Loucy (cell line): ENCODE measurements at regions not wholly inside any gene's neighbourhood (a gene's known extent, or its start where the extent isn't known, plus 50 kb on each side); places are given as distances from the start of the nearest gene placed in this dataset.

Experiments
- EZH2phosphoT487 ChIP-seq: fragments of 200-600 bp; IDR thresholded peaks from 2 replicates; pipeline ENCODE4 v1.6.1; 2018; ENCODE audit warnings: antibody characterized with exemption, mild to moderate bottlenecking, moderate library complexity, borderline replicate concordance
- TF ChIP-seq, protein P1 (sequence below): fragments of 200-600 bp; sonication (generic); conservative IDR thresholded peaks from 2 replicates; pipeline ENCODE4 v1.5.1; 2014; ENCODE audit warnings: mild to moderate bottlenecking, antibody characterized with exemption, low read length

DNA sequence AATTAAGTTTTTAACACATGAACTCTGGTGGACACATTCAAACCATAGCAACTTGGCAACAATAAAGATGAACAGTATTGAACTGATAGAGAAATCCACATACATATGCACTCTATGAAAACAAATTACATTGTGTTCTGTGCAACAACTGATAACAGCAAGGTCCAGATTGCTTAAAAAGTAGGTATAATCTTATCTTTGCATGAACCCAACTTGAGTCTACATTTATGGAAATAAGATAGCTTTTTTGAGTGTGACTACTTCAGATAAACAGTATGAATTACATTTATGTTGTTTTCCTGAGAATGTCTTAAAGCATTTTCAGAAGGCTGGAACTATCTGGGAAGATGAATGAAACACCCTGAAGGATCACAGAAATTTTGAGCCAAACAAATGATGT is 212.6 kb upstream of the GK2 start:
- TF ChIP-seq, protein P1, sequence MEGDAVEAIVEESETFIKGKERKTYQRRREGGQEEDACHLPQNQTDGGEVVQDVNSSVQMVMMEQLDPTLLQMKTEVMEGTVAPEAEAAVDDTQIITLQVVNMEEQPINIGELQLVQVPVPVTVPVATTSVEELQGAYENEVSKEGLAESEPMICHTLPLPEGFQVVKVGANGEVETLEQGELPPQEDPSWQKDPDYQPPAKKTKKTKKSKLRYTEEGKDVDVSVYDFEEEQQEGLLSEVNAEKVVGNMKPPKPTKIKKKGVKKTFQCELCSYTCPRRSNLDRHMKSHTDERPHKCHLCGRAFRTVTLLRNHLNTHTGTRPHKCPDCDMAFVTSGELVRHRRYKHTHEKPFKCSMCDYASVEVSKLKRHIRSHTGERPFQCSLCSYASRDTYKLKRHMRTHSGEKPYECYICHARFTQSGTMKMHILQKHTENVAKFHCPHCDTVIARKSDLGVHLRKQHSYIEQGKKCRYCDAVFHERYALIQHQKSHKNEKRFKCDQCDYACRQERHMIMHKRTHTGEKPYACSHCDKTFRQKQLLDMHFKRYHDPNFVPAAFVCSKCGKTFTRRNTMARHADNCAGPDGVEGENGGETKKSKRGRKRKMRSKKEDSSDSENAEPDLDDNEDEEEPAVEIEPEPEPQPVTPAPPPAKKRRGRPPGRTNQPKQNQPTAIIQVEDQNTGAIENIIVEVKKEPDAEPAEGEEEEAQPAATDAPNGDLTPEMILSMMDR, result no peak
- no peak for TF ChIP-seq EZH2phosphoT487
